NOMO-1 treated with DMSO at 0.1 percent for 48 hours (cell line): ENCODE measurements at regions not wholly inside any gene's neighbourhood (a gene's known extent, or its start where the extent isn't known, plus 50 kb on each side); places are given as distances from the start of the nearest gene placed in this dataset.

Source experiments
- DNase-seq: peaks from one replicate; lab custom pipeline; 2025; ENCODE audit not compliant: unreplicated experiment; lab: John Stamatoyannopoulos, UW

DNA sequence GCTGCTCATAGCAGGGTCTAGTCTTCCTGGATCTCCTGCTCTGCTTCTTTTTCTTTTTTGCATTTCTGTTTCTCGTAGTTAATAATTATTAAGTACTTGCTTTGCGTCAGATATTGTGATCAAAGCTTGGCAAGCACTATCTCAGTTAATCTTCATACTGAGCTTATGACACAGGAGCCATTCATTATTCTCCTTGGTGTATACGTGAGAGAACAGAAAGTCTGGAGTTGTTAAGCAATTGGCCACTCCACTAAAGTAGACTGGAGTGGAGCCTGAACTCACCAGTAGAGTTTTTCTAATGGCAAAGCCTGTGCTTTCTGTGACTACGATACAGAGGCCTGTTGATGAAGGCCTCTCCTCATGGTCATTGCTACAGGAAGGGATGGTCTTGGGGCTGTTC is 285.9 kb downstream of the RFC3 start:
- DNase-seq, result no peak

DNA sequence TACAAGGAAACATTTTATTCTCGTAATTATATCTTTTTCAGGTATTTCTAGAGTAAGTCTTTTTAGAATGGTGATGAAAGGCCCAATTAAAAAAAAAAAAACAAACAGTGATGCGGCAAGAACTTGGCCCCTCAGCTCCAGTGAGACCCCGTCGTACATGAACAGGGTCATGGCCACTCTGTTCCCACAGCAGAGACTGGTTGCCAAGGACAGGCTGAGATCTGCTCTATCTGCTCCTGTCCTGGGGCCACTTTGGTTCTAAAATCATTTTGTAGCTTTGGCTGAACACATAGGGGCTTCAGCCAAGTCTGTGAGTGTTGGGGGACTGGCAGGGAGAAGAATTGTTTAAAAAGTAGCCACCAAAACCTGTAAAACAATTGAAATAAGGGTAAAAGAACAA is 286.9 kb downstream of the RFC3 start:
- DNase-seq, result no peak

DNA sequence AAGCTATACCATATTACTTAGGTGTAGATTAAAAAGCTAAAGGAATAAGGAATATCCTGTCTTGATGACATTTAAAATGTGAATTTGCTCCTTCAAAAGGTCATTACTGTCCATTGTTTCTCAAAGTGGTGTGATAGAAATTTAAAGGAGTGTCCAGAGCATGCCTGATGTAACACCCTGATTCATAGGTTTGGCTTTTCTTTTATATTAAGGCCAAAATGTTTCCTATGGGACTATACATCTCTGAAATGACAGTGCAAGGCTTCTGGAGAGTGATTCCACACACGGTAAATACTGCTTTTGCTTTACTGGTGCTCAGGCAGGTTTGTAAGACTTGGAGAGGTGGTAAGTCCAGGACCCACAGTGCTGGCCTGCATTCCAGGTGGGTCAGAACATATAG is 289.9 kb downstream of the RFC3 start:
- DNase-seq, result no peak

DNA sequence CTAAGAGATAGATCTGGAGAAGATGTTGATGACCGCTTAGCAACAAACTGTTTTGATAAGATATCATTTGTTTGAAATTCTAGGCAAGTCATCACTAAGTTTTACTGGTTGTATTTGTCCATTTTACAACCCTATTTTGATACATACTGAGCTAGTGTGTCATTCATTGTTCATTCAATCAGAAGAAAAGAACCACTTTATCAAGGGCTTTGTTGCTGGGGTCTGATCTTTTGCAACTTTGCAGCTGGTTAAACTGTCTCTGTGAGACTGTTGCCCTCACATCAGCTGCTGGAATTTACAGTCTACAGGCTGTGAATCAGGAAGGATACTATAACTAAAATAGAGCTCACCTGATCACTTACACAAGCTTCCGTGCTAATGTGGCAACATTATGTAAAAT is 290.5 kb downstream of the RFC3 start:
- DNase-seq, result no peak

DNA sequence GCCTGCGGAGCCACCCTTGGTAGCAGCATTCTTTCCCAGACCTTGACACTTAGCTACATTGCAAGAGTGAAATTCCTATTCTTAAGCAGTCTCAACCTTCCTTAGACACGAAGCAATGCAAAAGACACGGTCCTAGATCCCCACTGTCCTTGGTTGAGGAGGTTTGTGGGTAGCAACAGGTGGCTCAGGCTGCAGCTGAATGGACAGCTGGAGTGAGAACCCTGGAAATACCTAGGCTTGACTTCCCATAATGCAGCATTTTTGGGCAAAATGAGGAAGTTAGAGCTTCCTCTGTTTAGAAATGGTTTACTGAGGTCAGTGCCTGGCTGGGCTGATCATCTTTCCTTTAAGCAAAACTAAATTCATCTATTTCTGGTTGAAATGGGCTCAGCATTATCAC is 296.6 kb downstream of the RFC3 start:
- peak; percentile 4 for DNase-seq

DNA sequence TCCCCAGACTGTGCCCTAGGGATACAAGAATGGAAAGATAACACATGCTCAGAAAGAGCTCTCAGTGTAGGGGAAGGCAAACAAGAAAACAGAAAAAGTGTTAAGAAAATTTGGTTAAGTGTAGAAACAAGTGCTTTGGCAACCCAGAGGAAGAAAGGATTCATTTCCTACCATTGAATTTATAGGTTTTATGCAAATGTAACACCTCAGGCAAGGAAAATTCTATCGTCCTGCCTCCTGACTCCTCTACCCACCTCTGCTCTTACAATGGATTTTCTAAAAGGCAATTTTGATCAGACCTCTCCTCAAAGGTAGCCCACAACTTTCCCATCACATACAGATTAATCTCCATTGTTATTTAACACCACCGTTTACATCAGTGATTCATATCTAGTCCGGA is 298.7 kb downstream of the RFC3 start:
- DNase-seq, result no peak

DNA sequence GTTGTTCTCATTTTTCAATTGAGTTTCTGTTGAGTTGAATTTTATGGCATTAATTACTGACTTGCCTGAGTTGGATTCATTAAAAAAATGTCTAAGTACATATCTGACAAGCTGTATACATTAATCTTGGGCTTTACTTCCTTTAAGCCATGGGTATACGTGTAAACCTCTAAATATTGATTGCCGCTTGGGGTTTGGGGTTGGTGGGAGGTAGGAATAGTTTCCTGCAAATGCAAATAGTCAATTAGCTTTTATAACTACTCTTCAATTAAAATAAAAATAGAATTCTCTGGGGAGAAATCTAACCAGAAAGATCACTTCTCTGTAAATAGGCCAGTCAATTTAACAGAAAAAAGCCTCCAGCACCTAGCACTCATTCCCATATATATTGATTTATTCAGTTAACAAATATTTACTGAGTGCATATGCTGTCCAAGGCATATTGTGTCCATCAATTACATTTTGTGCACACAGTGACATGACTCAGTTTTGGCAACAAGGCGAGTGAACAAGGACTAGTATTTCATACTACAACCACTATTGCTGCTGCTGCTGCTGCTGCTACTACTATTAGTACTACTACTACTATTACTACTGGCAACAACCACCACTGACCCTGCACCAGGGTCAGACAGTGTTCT is 306.8 kb downstream of the RFC3 start:
- no peak for DNase-seq

DNA sequence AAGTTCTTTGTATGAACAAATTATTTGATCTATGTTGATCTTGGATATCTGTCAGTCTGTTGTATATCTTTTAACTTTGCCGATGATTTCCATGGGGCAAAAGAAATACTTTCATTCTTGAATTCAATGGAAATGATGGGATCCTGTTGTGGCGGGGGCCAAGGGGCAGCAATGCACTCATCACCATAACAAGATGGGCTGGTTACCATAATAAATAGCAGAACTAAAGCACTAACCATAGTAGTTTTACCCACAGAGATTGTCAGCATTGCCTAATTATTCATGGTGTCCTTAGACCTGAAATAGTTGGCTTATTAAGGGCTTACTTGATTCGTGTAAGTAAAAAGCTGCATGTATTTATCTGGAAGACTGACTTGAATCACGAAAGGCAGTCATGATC is 309.6 kb downstream of the RFC3 start:
- DNase-seq, result no peak

DNA sequence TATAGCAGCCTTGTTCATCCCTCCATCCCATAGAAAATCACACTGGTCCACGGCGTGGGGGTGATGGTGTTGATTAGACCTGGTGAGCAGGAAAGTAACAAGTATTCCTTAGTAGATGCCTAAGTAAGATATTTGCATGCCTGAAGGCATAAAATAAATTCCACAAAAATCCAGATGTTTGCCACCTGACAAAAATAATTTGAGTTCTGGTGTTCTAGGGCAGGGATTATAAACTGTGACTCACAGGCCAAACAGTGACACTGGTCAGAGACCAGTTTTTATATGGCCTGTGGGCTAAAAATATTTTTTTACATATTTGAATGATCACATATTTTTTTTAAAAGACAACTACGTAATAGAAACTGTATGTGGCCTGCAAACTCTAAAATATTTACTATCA is 310.7 kb downstream of the RFC3 start:
- DNase-seq, result no peak

DNA sequence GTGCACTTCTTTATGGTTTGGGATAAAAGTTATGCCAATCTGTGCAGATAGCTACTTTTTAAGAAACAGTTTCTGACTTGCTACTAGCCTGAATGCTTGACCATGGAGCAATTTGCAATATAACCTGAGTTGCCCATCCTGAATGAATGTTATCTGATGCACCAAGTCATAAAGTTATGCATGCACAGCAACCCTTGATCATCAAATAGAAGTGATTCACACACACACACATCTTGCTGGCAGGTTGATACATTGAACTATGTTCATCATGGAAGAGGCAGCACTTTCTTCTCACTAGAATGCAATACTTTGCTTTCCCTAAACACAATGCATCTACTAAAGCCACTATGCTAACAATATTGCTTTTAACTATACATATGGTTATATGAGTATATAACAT is 311.5 kb downstream of the RFC3 start:
- no peak for DNase-seq

DNA sequence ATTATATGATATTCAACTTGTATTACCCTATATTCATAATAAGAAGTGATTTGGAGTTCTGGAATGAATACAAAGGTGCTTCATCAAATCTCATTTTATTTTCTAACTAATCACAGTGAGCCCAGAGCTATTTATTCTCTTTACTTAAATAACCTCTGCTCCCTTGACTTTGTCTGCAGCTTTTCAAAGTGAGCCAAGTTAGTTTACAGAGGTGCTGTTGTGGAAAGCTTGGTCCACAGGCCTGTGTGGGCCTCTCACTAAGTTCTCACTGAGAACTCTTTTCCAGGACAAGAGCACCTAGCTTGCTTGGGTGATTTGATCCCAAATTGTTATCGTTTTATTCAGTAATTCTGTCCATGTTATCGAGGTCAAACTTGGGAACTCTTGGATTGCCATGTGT is 319.3 kb downstream of the RFC3 start:
- no peak for DNase-seq

DNA sequence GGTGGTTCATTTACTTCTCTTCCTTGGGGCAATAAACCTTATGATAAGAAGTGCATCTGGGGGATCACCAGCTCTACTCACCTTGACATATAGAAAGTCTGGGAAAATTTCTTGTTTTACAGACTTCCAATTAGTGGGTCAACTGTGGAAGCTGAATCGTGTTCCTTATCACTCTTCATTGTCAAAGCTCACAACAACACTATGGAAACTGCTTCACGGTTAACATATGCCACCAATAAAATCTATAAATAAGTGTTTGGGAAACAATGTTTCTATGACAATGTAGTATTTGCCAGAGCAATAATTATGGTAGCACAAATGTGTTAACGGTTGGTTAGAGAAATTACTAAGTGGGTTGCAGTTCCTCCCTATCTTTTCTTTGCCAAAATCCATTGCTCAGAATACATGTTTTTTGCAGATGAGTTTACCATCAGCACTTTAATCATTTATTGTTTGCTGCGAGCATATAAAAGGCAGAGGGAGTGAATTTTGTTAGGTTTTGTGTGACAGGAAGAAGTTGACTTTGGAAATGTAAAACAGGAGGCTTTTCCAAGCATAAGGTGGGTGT is 321.8 kb downstream of the RFC3 start:
- no peak for DNase-seq

DNA sequence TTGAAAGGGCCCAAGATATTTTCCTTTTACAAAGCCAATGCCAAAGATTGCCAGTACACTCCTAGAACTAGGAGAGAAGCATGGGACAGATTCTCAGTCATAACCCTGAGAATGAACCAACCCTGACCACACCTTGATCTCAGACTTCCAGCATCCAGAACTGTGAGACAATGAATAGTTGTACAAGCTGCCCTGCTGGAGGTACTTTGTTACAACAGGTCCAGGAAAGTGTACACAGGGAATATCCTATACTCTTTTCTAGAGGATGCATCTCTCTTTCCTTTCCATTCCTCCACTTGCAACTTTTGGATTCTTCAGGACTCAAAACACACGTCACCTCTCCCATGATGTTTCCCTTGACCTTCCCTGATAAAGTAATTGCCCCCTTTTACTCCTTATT is 325.7 kb downstream of the RFC3 start:
- no peak for DNase-seq

DNA sequence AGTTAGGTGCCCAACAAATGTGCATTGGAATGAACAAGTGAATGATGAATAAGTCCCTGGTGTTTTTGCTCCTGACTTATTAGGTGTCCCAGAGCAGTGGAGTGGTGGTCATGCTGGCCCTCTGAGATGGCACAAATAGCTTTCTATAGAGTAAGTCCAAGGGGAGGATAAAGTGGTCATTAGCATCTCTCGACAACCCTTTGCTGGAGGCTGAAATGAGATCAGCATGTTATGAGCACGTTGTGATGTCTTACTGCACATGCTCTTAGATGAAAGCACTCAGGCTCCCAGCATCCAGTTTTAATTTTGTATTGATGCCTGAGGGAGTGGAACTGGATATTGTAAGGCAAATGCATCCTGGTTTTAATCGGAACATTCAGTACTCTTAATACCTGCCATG is 326.2 kb downstream of the RFC3 start:
- DNase-seq, result no peak

DNA sequence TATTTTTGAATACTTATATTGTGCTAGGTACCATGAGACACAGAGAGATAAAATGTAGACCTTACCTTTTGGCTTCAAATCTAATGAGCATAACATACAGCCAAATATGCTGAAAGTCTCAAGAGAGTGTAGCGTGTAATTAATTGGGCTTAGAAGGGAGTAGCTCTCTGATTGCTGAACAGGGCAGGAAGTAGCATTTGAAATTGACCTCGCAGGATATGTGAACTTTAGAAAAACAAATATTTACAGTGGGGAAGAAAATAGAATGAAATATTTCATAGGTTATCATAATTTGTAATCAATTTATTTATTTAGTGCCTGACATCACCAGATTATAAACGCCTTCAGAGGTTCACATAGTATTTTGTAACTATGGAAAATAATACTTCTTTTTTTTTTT is 327.1 kb downstream of the RFC3 start:
- no peak for DNase-seq

DNA sequence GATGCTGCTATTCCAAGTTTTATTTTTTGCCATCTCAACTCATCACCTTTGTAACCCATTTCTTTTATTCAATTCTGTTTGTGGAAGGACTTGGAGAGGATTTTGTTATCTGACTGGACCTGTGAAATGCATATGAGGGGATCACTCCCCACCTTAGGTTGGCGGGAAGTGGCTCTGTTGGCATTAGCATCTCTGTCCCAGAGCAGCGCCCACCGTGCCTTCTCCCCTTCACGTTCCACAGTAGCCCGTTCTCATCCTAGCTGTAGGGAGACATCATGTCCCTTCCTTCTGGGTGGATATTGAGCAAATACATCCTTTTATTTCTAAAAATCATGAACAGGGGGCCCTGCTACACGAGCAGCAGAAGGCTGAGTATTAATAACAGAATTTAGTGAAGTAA is 330.4 kb downstream of the RFC3 start:
- DNase-seq, result no peak

DNA sequence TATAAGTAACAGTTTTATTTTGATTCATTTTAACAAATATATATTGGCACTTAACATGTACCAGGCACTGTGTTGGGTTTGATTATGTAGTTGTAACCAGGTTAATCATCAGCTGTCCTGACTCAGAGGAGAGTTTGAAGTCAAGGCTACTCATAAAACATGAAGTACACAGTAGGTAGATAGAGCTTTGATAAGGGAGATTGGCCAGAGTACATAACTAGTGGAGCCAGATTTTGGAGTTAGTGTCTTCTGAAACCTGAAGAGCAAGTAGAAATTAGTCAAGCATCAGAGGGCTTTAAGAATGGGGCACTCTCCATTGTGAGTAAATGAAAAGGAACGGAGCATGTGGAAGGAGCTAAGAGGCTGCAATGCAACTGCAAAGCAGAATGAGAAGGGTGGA is 333.9 kb downstream of the RFC3 start:
- DNase-seq, result no peak

DNA sequence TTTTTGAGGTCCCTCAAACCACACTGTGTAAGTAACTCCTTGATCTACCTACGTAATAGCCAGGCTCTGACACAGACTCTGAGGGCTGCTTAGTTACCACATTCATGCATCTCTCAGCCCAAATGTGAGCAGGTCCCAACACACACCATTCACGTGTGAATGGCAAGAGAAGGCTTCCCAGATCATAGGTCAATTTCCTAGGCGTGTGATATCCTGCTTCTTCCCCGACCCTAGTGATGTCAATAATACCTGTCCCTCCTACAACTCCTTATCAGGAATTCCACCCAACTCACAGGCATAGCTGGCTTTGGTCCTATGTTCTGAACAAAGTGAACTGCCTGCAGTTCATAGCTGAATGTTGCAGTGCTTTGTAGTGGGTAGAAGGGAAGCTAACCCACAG is 334.5 kb downstream of the RFC3 start:
- DNase-seq, result no peak

DNA sequence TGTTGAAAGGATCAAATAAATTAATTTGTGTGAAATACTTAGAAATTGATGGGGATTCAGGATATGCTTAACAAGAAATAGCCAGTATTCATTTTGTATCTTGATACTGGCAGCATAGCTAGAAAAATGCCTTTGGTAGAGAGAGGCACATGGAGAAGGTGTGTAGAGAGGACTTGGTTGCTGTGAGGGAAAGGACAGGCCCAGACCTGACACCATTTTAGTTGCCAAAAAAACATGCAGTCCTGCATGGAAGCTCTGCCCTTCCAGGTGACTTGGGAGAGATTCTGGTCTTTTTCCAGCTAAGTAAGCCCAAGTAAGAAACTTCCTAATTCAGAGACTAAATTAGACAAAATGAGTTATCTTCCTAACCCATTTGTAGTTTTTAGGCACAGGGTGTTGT is 335.0 kb downstream of the RFC3 start:
- DNase-seq, result no peak

DNA sequence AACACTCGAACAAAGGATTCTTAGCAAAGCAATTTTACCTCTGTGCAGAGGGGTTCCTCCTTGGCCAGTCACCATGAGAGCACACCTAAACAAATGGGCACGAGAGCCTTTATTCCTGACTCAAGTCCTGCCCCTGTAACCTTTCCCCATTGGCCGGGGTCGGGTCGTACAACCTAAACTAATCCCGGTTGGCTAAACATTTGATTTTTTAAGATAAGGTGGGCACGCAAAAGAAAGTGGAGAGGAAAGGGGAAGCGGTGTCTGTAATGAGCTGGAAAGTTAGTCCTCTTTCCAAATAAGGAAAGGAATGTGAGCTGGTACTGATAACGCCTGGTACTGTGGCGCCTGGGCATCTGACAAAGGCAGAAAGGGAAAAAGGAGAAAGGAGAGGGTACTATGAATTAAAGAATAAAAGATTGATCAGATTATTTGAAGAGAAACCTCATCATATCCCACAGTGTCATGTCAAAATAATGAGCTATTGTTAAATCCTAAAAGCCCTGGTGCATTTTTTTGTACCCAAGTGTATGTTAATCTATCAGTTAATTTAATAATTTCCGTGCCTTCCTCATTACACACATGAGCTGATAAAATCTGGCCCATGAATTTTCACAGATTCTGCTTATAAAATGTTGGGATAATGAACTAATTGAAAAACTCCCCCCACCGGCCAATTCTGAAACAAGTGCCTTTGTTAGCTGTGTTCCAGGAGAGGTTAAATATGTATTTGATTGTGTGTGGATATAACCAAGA is 335.7 kb downstream of the RFC3 start:
- no peak for DNase-seq

DNA sequence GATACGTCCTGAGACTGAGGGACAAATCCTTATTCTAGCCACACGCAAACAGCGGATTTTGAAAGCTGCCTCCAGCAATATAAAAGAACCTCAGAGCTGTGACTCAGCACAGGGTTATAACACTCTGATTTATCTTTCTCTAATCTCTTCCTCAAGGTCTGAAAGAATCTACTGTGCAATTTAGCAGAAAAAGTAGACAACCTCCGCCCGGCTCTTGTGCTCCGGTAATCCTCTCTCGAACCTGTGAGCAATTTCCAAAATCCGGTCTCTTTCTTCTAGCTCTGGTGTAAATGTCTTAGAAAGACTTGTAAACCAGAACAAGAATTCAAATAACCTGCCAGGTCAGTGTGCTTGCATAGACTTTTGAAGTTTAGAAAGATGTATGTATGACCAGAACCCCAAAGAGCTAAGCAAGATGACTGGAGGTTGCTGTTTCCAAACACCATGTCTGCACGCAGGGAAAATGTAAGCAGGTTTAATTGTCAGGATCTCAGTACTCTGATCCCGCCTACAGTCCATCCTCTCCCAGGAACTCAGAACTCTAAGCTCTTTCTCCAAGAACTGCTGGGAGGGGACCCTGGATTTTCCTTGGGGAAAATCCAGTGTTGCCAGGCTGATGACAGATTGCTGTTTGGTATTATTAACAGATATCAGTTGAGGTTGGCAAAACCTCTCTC is 338.1 kb downstream of the RFC3 start:
- peak; percentile 44 for DNase-seq

DNA sequence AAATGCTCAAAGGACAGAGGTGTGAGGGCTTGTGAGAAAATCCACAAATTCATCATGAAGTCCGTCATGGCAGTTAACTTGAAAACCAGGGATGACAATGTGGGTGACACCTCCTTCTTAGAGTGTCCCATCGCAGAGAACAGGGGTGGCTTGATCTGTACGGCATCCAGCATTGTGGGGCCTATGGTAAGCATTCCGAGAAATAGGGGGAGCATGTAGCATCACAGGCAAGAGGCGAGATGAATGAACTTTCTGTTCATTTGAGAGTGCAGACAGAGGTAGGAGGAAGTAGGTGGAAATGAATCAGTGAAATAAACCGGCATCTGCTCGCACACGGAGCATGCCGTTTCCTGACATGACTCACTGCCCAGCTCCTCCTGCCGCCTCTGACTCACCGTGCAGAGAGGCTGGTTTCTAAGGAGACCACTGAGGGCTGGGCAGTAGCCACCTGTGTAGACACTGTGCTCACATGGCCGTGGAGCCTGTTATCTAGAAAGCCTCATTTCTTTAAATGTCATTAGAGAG is 339.0 kb downstream of the RFC3 start:
- DNase-seq, result peak; percentile 93
